HG03342 (cell line): ENCODE measurements at regions not wholly inside any gene's neighbourhood (a gene's known extent, or its start where the extent isn't known, plus 50 kb on each side); places are given as distances from the start of the nearest gene placed in this dataset.

ENCODE experiments used
- ATAC-seq: cut with Tn5 transposase; IDR thresholded peaks from one replicate; pipeline ENCODE4 v1.9.1; 2021; ENCODE audit warnings: mild to moderate bottlenecking, moderate library complexity; ENCODE audit not compliant: unreplicated experiment

GRCh38 chr7:88515301-88515700 is 208.6 kb upstream of the STEAP4 start:
- ATAC-seq: no peak

GRCh38 chr7:88509341-88509740 is 202.6 kb upstream of the STEAP4 start:
- no peak for ATAC-seq

GRCh38 chr7:88500131-88500530 is 193.4 kb upstream of the STEAP4 start:
- no peak for ATAC-seq

GRCh38 chr7:88495881-88496725 is 189.4 kb upstream of the STEAP4 start:
- no peak for ATAC-seq

GRCh38 chr7:88492153-88492552 is 185.5 kb upstream of the STEAP4 start:
- no peak for ATAC-seq

DNA sequence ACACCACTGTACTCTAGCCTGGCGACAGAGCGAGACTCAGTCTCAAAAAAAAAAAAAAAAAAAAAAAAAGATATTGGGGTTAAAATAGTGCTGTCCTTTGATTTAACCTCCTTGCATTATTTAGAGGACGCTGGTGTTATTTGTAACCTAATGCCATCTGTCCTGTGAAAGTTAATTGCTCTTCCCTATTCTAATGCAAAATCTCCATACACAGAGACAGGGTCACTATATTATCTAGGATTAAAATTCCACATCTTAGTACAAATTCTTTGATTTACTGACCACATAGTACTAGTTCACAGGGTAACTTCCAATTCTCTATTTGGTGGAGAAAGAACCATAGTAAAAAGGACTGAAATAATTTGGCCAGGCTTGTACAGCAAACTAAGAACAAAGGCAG is 184.2 kb upstream of the STEAP4 start:
- ATAC-seq: no peak

DNA sequence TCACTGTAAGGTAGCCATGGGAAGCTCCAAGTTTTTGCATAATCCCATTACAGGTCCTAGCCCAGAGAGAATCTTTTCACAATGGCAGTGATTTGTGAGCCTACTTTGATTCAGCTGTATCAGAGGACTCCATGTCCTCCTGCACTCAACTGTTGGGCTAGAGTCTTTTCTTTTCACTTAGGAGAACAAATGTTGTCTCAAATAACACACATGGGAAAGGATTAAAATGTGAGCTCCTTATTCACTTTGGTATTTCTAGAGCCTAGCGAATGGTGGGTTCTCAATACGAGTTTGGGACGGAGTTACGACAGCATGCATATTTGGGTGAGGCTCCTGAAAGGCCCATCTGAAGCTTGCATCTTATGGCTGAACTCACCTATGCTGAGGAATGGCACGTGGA is 183.5 kb upstream of the STEAP4 start:
- ATAC-seq: no peak

GRCh38 chr7:88485821-88486220 is 179.1 kb upstream of the STEAP4 start:
- ATAC-seq: no peak

DNA sequence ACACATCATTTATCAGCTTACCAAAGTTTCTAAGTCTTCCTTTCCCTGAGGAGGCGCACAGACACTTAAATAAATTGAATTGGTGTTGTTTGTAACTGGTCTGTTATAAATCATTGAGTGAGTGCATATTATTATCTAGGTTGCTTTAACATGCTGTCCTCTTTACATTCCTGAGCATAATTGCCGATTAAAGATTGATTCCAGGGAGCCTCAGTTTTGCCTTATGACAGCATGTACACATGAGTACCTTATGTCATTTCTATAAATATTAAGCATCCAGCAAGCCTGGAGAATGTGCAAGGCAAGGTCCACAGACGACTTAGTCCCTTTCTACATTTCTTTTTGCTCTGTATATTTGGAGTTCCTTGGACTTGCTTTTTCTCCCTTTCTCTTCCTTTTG is 177.9 kb upstream of the STEAP4 start:
- ATAC-seq: no peak

DNA sequence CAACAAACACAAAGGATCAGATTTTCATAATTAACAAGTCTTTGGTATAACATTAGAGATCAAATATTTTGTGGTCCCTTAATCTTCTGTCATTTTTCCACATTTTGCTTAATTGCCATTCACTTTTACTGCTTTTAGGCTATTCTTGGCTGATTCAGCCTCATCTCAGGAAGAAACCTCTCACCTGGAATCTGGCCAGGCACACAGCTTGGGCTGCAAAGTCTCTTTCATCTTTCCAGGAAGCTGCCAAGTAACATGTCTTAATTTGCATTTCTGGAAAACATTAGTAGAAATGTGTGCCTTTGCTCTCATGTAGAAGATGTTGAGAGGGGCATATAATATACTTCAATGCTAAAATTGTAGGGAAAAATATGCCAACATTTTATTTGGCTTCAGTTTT is 174.2 kb upstream of the STEAP4 start:
- ATAC-seq: no peak

DNA sequence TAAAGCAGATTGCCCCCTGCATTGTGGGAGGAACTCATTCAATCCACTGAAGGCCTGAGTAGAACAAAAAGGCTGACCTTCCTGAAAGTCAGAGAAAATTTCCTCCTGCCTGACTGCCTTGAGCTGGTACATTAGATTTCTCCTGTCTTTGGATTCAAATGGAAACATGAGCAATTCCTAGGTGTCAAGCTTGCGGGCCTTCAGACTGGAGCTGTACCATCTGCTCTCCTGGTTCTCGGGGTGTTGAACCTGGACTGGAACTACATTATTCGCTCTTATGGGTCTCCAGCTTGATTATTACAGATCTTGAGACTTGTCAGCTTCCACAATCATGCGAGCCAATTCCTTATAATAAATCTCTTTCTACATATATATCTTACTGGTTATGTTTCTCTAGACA is 173.6 kb upstream of the STEAP4 start:
- no peak for ATAC-seq

- ATAC-seq: no peak
Measured at GRCh38 chr7:88477976-88478375, 171.3 kb upstream of the STEAP4 start.

DNA sequence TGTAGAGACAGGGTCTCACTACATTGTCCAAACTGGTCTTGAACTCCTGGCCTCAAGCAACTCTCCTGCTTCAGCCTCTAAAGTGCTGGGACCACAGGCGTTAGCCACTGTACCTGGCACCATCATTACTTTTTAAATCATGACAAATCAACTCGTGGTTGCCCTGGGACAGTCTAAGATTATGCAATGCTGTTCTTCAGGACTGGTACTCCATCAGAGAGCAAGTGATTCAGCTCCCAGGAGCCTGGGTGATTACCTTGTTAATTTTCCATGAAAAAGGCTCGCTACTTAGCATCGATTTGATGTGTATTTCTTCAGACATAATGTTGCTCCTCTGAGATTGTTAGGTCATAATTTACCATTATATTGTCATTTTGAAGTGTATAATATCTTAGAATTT is 158.9 kb upstream of the STEAP4 start:
- ATAC-seq: no peak

- no peak for ATAC-seq
Measured at GRCh38 chr7:88462799-88463198, 156.1 kb upstream of the STEAP4 start.

GRCh38 chr7:88460650-88461049 is 154.0 kb upstream of the STEAP4 start:
- ATAC-seq: no peak

GRCh38 chr7:88458946-88459345 is 152.3 kb upstream of the STEAP4 start:
- no peak for ATAC-seq

GRCh38 chr7:88458279-88458678 is 151.6 kb upstream of the STEAP4 start:
- ATAC-seq: no peak

DNA sequence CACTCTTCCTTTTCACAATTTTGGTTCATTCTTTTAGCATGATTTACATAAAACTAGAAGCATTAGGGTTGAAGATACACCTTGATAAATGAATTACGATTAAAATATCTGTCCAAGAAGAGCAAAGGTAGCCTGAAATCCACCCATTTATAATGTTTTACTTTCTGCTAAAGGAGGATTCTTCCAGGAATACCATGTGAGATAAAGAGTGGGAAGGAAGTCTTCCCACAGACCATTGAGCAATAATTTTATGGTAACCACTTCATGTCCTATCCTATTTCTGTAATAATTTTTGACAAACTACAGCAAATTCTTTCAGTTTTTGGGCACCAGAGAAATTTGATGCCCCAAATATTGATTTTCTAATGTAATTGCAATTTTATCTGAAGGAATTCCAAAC is 150.6 kb upstream of the STEAP4 start:
- no peak for ATAC-seq

DNA sequence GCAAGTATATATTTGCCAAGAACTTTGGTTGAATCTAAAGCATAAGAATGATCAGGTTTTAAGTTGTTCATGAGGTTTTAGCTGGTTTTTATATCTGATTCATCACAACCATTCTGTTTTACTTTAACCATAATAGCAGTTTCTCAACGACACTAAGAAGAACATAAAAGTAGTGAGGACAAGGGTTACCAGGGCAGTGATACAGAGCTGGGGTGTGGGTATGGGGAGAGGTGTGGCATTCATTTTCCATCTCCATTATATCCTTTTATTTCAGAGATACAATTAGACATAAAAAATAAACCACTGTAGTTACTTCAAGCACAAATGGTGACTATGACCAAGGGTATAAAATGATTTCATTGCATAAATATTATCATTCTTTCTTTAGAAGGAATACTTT is 149.8 kb upstream of the STEAP4 start:
- no peak for ATAC-seq

DNA sequence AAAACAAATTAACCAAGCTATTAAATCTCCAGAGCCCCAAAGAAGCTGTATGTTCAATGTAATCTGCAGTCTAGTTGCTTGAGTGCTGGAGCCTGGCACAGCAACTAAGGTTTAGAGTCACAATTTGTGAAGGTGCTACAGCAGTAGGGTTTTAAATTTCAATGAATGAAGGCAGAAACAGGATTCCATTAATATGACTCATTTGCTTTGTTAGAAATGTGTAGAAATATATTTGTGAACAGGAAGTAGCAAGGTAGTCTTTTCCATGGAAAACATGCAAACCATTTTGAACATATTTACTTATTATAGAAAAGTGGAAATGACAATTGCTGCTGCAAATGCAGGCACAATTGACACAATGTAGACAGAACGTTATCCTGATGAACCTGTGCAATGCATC is 149.0 kb upstream of the STEAP4 start:
- ATAC-seq: no peak

DNA sequence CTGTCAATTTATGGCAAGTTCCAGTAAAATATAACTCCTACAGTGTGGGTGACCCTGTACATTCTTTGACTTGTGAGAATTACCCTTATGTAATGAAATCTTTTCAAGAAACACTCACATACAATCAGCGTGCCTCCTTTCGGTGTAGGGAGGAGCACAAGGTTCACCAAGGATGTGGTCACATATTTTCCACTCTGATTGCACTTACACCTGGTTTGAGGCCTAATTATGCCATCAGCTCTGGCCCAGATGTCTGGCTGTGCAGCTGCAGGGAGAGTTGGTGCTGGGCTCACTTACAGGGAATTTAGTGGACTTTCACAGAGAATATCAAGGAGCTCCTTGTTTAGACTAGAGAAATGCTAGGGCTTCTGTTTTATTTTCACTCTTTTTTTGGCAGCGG is 146.0 kb upstream of the STEAP4 start:
- no peak for ATAC-seq

DNA sequence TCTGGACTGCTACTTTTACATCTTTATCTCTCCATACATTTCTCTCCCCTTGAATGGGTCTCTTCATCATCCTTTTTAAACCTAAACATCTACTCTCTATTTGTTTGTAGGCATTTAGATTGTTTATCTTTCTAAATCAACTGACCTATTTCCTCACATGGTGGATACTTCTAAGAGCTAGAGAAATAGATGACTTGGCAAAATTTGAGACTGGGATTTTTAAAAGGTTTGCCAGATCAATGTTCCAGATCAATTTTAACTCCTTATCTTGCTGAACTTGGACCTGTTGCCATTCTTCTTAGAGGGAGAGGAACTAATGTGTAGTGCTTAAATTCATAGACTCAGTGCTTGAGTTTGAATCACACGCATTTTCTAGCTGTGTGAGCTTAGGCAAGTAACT is 144.2 kb upstream of the STEAP4 start:
- ATAC-seq: no peak

- no peak for ATAC-seq
Measured at GRCh38 chr7:88449410-88449809, 142.7 kb upstream of the STEAP4 start.
